GM12873 (cell line): ENCODE measurements at regions not wholly inside any gene's neighbourhood (a gene's known extent, or its start where the extent isn't known, plus 50 kb on each side); places are given as distances from the start of the nearest gene placed in this dataset.

Source experiments
- TF ChIP-seq, protein P1 (sequence below): IDR thresholded peaks from 2 replicates; pipeline ENCODE4 v1.5.1; 2012; ENCODE audit warnings: low read depth, mild to moderate bottlenecking, moderate library complexity, low read length, control low read depth; ENCODE audit not compliant: insufficient read depth; ENCODE audit errors: missing control alignments

DNA sequence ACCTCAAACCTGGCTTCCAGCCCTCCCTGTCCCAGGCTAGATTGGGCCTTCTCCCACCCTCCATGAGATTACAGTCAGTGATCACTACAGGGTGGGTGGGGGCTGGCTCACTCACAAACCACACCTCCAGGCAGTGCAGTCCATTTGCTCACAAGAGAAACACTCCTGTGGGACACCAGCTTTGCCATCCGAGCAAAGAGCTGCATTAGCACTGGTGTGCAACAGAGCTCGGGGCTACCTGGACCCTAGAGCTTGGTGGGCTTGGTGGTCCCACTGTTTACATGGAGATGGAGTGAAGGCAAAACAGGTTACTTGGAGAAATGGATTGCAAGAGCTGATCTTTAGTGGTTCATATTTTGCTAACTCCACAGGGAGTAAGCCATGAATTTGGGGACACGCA lies 451.7 kb upstream of the ZMIZ1 start:
- TF ChIP-seq, protein P1, sequence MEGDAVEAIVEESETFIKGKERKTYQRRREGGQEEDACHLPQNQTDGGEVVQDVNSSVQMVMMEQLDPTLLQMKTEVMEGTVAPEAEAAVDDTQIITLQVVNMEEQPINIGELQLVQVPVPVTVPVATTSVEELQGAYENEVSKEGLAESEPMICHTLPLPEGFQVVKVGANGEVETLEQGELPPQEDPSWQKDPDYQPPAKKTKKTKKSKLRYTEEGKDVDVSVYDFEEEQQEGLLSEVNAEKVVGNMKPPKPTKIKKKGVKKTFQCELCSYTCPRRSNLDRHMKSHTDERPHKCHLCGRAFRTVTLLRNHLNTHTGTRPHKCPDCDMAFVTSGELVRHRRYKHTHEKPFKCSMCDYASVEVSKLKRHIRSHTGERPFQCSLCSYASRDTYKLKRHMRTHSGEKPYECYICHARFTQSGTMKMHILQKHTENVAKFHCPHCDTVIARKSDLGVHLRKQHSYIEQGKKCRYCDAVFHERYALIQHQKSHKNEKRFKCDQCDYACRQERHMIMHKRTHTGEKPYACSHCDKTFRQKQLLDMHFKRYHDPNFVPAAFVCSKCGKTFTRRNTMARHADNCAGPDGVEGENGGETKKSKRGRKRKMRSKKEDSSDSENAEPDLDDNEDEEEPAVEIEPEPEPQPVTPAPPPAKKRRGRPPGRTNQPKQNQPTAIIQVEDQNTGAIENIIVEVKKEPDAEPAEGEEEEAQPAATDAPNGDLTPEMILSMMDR, result no peak

- TF ChIP-seq, protein P1, result no peak
Measured at GRCh38 chr10:78617631-78618030, 451.1 kb upstream of the ZMIZ1 start.

GRCh38 chr10:78618050-78618449 lies 450.7 kb upstream of the ZMIZ1 start:
- TF ChIP-seq, protein P1, result no peak

GRCh38 chr10:78619115-78619851 lies 449.5 kb upstream of the ZMIZ1 start:
- TF ChIP-seq, protein P1, result no peak

DNA sequence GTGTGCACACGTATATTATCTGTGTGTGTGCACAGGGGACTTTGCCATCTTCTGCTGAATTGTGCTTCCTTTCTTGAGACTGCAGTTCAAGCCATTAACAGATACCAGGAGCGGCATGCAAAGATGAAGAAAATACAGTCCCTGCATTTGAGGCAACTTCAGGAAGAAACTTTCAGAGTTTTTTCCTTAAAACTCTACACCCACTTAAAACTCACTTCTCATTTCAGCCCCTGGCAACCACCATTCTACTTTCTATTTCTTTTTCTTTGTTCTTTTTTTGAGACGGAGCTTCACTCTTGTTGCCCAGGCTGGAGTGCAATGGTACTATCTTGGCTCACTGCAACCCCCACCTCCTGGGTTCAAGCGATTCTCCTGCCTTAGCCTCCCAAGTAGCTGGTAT lies 448.9 kb upstream of the ZMIZ1 start:
- TF ChIP-seq, protein P1, result no peak

DNA sequence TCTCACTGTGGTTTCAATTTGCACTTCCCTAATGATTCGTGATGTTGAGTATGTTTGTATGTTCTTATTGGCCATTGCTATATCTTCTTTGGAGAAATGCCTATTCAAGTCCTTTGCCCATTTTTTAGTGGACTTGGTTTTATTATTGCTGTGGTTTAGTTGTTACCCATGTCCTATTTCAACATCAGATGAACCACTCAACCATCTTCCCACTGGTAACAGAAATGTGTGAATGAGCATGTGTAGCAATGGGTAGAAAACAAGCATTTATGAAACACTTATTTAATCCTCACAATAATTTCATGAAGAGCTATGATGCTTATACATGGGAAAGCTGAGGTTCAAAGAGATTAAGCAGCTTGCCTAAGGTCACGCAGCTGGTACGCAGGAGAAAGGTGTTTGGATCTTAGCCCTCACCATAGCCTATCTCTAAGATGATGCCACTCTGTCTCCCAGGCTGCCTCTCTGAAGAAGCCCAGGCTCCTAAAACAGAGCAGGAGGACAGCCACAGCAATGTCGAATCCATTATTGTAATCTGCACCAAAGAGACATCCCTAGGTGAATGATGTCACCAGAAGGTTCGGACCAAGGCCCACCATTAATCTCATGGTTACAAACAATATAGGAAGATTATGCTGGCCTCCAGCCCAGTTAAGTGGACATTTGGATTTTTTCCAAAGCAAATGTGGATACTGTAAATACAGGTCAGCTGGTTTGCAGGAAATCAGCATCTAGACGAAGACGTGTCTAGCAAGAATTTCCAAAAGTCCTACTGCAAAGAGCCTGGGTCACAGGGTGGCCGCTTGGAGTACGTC lies 447.6 kb upstream of the ZMIZ1 start:
- TF ChIP-seq, protein P1, result no peak

- TF ChIP-seq, protein P1, result no peak
Measured at GRCh38 chr10:78623578-78624215, 445.1 kb upstream of the ZMIZ1 start.
